A673 (cell line): ENCODE measurements at regions not wholly inside any gene's neighbourhood (a gene's known extent, or its start where the extent isn't known, plus 50 kb on each side); places are given as distances from the start of the nearest gene placed in this dataset.

Source experiments
- BruUV-seq: library from RNA; stranded (reverse); fragments of 400-500 nt; replicated peaks from 2 replicates; lab custom pipeline; 2021; lab: Mats Ljungman, UMichigan
- CTCF ChIA-PET: fragments of 300-600 bp; sonication (Branson Sonifier 250); formaldehyde crosslinking; loops from one replicate; lab custom pipeline; 2022; ENCODE audit warnings: antibody characterized with exemption; lab: Charles Lee
- POLR2A ChIA-PET: fragments of 300-600 bp; sonication (Branson Sonifier 250); formaldehyde crosslinking; loops from one replicate; lab custom pipeline; 2022; ENCODE audit warnings: antibody characterized with exemption; ENCODE audit not compliant: low non-redundant PET; lab: Charles Lee
- DNase-seq: peaks from one replicate; pipeline ENCODE4 v3.0.0-alpha.2; 2015; ENCODE audit warnings: low spot score
- H3K27ac ChIP-seq: fragments of 200-600 bp; sonication (generic); 2 replicates; pipeline ENCODE4 v1.5.1; 2016; ENCODE audit warnings: mixed run types, low read depth, mild to moderate bottlenecking, mixed read lengths, antibody characterized with exemption, low read length; ENCODE audit not compliant: poor library complexity, severe bottlenecking
- H3K27me3 ChIP-seq: fragments of 200-600 bp; sonication (generic); replicated peaks from 2 replicates; pipeline ENCODE4 v1.6.1; 2017; ENCODE audit warnings: mixed run types, low read depth, mild to moderate bottlenecking, mixed read lengths, antibody characterized with exemption, low read length; ENCODE audit not compliant: insufficient read depth, poor library complexity
- H3K36me3 ChIP-seq: fragments of 200-600 bp; sonication (generic); 2 replicates; pipeline ENCODE4 v1.6.1; 2016; ENCODE audit warnings: mixed run types, mild to moderate bottlenecking, mixed read lengths, antibody characterized with exemption, low read length; ENCODE audit not compliant: insufficient read depth, poor library complexity, severe bottlenecking
- H3K4me1 ChIP-seq: fragments of 200-600 bp; sonication (generic); 2 replicates; pipeline ENCODE4 v1.6.1; 2017; ENCODE audit warnings: mixed run types, mild to moderate bottlenecking, mixed read lengths, antibody characterized with exemption, low read length; ENCODE audit not compliant: insufficient read depth, poor library complexity, severe bottlenecking
- H3K4me3 ChIP-seq: fragments of 200-600 bp; sonication (generic); 2 replicates; pipeline ENCODE4 v1.5.1; 2016; ENCODE audit warnings: low read depth, mixed run types, mild to moderate bottlenecking, mixed read lengths, low read length; ENCODE audit not compliant: poor library complexity, severe bottlenecking
- H3K9me3 ChIP-seq: fragments of 200-600 bp; sonication (generic); 2 replicates; pipeline ENCODE4 v1.6.1; 2016; ENCODE audit warnings: mixed run types, low read depth, mild to moderate bottlenecking, mixed read lengths, antibody characterized with exemption, low read length; ENCODE audit not compliant: poor library complexity, severe bottlenecking
- EZH2 ChIP-seq: fragments of 200-600 bp; sonication (generic); IDR thresholded peaks from 2 replicates; pipeline ENCODE4 v1.6.1; 2017; ENCODE audit warnings: borderline replicate concordance, low read depth, mild to moderate bottlenecking, mixed read lengths, antibody characterized with exemption, low read length; ENCODE audit not compliant: poor library complexity, severe bottlenecking
- intact Hi-C: fragments of 100-400 bp; cut with micrococcal nuclease; formaldehyde crosslinking; loops from one replicate; pipeline ENCODE4 v1.10.0; 2022; ENCODE audit not compliant: unreplicated experiment
- TF ChIP-seq, protein P1 (sequence below): fragments of 300-800, 200-600 bp; sonication (generic); conservative IDR thresholded peaks from 2 replicates; pipeline ENCODE4 v1.5.1; 2017; ENCODE audit warnings: low read depth, mild to moderate bottlenecking, antibody characterized with exemption, low read length, moderate library complexity, mixed read lengths

DNA sequence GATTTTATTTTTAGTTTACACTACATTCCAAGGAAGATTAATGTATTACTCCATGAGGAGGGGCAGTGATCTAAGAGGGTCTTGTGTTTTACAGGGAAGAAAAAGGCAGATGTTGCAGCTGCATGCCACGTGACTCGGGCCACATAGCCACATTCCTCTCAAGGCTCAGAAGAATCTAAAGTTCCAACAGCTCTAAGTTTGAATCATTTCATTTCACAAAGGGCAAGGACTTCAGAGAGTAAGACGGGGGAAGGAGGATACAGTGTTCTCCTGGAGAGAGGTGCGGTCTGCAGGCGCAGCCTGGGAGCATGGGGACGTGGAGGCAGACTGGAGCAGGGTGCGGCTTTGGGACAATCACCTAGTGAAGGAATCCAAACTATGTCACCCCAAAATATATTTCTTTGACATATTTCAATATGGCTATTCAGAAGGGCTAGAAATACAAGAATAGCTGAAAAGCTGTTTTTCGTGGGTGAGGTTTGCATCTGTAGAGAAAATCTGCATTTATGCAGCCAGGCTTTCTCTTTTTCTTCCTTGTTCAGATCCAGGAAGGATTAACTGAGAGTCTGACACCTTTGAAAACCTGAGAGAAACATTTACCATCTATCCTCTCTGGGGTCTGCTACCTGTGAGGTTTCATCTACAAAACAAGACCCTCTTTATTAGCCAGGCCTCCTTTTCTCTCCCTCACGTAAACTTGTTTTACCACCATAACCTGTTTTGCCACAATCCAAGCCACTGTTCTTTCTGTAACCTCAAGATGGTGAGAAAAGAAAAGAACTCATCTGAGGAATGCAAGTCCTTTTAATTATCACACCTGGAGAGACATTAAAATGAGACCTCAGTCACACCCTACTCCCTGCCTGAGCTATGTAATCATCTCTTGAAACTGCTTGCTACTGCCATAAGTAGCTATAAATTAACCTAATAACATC is 165.1 kb upstream of the NDUFV2 start:
- CTCF ChIA-PET = no interaction called here
- Histone ChIP-seq H3K4me3 (no peak overlapping the region), H3K27ac (no peak overlapping the region), H3K36me3 (no peaks in the 10 kb centered on the region), H3K27me3 (no peaks in the 10 kb centered on the region), H3K4me1 (no peaks in the 10 kb centered on the region), H3K9me3 (no peaks in the 10 kb centered on the region)
- intact Hi-C loops = no loop called here
- POLR2A ChIA-PET = no interaction called here
- no peak for DNase-seq
- no TSS peak for BruUV-seq
- no peak for TF ChIP-seq EZH2
- TF ChIP-seq, protein P1, sequence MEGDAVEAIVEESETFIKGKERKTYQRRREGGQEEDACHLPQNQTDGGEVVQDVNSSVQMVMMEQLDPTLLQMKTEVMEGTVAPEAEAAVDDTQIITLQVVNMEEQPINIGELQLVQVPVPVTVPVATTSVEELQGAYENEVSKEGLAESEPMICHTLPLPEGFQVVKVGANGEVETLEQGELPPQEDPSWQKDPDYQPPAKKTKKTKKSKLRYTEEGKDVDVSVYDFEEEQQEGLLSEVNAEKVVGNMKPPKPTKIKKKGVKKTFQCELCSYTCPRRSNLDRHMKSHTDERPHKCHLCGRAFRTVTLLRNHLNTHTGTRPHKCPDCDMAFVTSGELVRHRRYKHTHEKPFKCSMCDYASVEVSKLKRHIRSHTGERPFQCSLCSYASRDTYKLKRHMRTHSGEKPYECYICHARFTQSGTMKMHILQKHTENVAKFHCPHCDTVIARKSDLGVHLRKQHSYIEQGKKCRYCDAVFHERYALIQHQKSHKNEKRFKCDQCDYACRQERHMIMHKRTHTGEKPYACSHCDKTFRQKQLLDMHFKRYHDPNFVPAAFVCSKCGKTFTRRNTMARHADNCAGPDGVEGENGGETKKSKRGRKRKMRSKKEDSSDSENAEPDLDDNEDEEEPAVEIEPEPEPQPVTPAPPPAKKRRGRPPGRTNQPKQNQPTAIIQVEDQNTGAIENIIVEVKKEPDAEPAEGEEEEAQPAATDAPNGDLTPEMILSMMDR = no peak

DNA sequence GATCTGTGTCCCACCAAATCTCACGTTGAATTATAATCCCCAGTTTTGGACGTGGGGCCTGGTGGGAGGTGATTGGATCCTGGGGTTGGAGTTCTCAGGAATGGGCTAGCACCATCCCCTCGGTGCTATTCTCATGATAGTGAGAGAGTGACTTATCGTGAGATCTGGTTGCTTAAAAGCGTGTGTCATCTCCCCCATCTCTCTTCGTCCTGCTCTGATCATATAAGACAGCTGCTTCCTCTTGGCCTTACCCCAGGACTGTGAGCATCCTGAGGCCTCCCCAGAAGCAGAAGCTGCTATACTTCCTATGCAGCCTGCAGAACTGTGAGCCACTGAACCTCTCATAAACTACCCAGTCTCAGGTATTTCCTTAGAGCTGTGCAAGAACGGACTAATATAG is 163.7 kb upstream of the NDUFV2 start:
- Histone ChIP-seq H3K9me3 (no peaks in the 10 kb centered on the region), H3K27me3 (no peaks in the 10 kb centered on the region), H3K4me3 (no peak overlapping the region), H3K27ac (no peak overlapping the region), H3K36me3 (no peaks in the 10 kb centered on the region), H3K4me1 (no peaks in the 10 kb centered on the region)
- POLR2A ChIA-PET = no interaction called here
- DNase-seq = no peak
- BruUV-seq = no TSS peak
- TF ChIP-seq, protein P1 = no peak
- no peak for TF ChIP-seq EZH2
- intact Hi-C loops = no loop called here
- CTCF ChIA-PET = no interaction called here

DNA sequence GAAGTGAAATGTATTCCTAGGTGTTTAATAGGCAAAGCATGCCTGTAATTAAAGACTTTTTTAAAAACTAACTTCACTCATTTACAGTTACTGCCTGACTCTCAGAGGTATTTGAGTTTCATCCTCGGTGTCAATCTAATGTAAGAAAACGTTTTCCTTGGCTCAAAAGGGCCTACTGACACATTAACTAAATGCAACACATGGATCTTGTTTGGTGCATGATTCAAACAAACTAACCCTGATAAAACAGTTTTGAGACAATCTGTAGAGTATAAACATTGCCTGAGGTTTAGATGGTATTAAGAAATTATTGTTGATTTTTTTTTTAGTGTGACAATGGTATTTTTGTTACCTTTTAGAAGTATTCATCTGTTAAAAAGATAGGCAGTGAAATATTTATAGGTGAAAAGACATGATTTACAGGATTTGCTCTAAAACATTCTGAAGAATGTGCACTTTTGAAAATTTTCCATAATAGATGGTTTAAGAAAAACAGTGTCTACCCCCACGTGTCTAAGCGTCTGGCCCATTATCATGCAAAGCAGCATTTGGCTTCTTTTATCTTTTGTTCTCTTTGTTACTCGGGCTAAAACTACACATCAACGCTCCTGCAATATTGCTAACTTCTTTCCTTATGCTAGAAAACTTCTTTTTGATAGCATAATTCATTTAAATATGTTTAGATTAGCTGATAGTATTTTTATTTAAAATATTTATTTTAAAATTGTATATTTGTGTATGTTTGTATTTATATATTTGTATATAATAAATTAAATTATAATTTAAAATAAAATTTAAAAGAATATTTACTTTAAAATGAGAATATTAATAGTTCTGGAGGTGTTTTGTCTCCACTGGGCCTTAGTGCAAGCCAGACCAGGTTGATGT is 160.2 kb upstream of the NDUFV2 start:
- Histone ChIP-seq H3K9me3 (no peaks in the 10 kb centered on the region), H3K27ac (no peak overlapping the region), H3K4me3 (no peak overlapping the region), H3K27me3 (no peaks in the 10 kb centered on the region), H3K36me3 (no peaks in the 10 kb centered on the region), H3K4me1 (no peaks in the 10 kb centered on the region)
- intact Hi-C loops = no loop called here
- POLR2A ChIA-PET = no interaction called here
- BruUV-seq = no TSS peak
- CTCF ChIA-PET = no interaction called here
- TF ChIP-seq, protein P1 = no peak
- TF ChIP-seq EZH2 = no peak
- DNase-seq = no peak
